ENCODE measurements at regions not wholly inside any gene's neighbourhood (a gene's known extent, or its start where the extent isn't known, plus 50 kb on each side); places are given as distances from the start of the nearest gene placed in this dataset.

DNA sequence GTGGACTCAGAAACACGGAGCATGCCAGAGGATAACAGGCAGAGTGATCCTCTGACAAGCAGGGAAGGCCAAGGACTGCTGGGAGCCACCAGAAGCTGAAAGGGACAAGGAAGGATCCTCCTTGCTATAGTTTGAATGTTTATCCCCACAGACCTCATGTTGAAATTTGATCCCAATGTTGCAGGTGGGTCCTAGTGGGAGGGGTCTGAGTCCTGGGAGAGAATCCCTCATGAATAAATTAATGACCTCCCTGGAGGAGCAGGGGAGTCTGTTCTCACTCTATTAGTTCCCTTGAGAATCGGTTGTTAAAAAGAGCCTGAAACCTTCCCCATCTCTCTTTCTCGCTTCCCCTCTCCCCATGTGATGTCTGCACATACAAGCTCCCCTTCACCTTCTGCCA, 124.4 kb downstream of the FBXO15 start:
- no peak for DNase-seq (ENCODE audit: low read depth)

DNA sequence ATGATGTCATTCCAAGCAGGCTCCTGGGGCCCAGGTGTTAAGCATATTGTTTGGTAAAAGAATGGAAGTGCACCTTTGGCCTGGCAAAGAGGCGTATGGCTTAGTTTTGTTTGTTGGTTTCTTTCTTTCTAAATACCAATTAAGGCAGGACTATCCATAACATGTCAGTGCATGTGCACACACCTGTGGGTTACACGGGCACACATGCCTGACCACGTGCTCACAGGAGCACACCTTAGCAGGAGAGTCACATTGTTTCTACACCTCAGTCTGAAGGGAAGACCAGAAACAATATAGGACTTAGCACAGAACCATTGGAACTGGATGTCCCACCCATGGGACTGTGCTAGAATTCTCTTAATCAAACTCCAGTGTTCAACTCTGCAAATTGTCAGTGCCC, 127.8 kb downstream of the FBXO15 start:
- DNase-seq (ENCODE audit: low read depth): no peak

DNA sequence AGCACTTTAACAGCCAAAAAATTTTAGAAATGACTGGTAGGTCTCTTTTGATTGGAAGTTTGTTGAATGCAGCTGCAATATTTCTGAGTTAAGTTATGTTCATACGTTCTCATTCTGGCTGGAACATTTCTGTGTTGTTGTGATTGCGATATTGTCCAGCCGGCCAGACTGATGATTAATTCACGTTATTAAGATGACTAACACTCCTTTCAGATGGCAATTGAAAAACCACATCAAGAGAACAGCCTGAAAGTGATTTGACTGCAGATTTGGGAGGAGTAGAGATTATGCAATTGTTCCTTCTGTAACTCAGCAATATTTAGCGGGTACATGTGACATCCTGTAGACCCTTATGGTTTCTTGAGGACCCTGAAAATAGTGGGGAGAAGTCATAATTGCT, 133.7 kb downstream of the FBXO15 start:
- DNase-seq (ENCODE audit: low read depth): no peak

DNA sequence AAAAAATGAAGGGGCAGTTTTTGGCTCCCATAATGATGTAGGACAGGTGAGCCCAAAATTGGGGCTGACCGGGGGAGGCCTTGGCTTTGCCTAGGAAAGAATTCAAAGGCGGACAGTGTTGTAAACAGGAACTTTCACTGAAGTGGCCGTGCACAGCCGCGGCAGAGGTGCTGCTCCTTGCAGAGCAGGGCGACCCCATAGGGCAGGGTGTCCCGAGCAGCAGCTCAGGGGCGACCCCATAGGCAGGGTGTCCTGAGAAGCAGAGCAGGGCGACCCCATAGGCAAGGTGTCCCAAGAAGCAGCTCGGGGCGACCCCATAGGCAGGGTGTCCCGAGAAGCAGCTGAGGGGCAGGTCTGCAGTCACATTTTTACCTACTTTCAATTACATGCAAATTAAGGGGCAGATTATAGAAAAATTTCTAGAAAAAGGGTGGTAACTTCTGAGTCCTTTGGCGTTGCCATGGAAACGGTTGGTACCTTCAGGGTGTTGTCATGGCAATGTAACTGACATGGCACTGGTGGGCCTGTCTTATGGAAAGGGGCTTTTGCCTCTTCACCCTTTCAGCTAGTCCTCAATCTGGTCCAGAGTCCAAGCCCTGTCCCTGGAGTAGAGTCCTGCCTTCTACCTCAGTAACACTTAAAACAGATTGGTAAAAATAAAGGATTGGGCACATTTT, 134.5 kb downstream of the FBXO15 start:
- DNase-seq (ENCODE audit: low read depth): no peak

DNA sequence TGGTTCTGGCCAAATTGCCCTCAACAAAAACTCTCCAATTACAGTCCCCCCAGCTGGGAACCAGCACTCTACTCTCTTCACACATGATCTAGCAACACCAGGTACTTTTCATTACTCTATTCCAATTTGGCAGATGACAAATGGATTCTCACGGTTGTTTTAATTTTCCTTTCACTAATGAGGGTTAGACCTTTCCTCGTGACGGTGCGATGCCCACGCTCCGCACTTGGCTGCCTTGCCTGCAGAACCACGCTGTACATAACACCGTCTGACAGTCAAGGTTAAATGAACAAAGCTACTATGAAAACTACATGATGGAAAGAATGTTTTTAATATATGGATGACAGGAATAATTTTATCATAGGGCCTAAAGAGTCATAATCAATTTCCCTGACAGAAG, 141.5 kb downstream of the FBXO15 start:
- no peak for DNase-seq (ENCODE audit: low read depth)

DNA sequence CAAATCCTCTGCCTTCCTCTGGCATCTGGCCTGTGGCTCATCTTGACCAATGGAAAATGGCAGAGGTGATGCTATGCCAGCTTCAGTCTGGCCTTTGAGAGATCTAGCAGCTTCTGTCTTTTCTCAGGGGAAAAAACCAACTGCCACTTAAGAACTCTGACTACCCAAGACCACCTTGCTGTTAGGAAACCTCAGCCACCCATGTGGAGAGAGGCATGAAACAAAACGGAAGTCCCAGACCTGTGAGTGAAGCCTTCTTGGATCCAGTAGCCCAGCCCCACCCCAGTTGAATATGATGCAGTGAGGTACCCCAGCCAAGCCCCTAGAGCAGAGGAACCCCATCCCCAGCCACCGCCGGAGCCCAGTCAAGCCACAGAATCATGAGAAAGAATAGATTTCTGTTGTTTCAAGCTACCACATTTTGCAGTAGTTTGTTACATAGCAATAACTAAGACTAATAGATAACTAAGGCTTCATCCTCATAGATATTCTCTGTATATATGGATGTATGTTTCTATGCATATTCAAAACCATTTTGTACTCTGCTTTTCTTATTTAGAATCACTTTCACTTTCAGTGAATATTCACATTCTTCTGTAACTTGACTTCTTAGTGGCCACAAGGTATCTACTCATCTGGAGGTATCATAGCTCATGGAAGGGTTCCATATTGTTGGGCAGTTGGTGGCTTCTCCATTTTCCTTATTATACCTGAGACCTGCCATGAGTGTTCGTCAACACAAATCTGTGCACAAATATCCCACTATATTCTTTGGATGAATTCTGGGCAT, 142.1 kb downstream of the FBXO15 start:
- no peak for DNase-seq (ENCODE audit: low read depth)

DNA sequence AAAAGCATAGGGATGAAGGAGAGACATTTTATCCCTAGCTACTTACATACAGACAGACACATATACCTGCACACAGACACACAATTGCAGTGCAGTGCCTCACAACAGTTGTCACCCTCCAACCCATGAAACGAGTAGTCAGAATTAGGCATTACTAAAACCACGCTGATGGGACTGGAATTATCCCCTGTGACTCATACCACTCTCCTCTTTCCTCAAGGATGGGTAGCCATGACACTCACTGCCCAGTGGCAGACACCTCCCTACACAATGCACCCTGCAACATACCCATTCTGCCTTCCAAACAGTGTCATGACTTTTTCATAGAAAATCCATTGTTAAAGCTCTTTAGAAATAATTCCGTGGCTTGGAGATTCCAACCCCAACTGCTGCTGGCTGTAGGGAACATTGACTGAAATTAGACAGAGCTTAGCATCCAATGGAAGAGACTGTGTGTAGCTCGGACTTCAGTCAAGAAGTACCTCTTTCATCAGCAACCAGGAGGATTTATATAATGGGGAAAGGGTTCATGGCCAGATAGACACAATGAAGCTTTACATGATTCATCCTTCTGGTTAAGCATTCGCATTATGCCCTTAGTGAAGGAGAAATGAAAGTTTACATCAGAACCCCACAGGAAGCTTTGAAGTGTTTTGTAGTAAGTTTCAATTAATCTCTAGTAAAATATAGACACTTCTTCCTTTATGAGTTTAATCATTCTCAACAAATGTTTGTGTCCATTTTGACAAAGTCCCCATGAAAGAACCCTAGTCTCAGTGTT, 155.2 kb downstream of the FBXO15 start:
- DNase-seq (ENCODE audit: low read depth): no peak

DNA sequence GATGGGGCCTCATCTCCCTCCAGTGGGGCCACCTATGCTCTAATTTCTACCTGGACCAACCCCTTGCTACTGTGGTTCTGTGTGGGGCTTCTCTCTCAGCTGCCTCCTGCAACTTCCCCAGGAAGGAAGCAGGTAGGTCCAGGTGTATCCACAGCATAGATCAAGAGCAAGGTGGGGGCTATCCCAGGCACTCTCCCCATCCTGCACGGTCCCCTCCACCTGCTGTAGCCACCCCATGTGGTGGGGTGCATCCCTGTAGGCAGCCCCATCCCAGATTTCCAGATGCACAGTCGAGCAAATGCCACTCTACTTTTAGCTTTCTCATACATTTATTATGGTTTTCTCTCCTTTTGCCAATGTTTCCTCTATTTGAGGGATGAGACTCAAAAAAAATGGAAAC, 156.1 kb downstream of the FBXO15 start:
- DNase-seq (ENCODE audit: low read depth): no peak

DNA sequence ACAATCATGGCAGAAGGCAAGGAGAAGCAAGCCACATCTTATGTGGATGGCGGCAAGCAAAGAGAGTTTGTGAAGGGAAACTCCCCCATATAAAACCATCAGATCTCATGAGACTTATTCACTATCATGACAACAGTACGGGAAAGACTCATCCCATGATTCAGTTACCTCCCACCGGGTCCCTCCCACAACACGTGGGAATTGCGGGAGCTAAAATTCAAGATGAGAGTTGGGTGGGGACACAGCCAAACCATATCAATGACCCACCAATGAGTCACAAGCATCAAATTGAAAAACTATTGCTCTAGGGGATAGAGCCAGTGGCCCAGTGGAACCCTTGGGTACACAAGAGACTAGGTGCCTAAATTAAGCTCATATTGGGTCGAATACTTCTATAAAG, 157.4 kb downstream of the FBXO15 start:
- DNase-seq (ENCODE audit: low read depth): no peak

DNA sequence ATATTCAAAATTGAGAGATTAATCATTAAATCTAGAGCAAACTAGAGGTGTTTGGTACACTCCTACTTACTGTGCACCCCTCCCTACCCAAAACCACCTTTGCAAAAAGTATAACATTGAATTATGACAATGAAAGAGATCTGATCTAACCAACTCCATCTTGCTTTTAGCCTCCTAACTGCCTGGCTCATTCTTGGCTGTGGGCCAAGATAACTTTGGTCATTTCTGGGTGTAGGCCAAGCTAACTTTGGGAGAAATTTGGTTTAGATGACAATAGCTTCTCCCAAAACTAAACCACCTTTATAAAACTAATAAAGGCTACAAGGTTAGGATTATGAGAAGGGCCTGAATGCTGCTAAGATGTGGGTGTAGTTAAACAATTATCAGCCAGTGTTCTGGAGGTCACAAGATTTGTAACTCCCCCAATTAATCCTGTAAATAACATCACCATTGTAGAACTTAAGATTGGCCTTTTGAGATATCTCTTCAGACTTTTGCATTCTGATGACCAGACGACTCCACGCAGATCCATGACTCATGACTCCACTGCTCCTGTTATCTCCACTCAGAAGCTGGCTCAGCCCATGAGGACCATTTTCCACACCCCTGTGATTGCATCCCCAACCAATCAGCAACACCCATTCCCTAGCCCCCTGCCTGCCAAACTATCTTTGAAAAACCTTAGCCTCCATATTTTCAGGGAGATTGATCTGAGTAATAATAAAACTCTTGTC, 160.2 kb downstream of the FBXO15 start:
- no peak for DNase-seq (ENCODE audit: low read depth)

DNA sequence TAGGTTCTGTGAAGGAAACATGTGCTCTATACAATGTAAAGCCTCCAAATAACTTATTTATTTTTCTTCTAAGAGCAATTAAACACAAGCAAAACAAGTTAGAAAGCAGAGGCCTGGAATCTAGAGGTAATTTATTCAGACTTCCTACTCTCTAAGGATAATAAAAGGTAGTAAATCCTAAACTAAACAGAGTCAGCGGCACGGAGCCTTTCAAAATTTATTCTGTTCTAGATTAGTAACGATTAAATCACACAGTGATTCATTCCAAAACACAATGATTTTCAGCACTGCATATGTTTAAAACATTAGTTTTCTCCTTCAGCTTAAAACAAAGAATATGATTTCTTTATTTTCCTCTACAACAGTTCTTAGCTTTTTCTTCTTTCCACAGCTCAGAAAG, 160.9 kb downstream of the FBXO15 start:
- no peak for DNase-seq (ENCODE audit: low read depth)

DNA sequence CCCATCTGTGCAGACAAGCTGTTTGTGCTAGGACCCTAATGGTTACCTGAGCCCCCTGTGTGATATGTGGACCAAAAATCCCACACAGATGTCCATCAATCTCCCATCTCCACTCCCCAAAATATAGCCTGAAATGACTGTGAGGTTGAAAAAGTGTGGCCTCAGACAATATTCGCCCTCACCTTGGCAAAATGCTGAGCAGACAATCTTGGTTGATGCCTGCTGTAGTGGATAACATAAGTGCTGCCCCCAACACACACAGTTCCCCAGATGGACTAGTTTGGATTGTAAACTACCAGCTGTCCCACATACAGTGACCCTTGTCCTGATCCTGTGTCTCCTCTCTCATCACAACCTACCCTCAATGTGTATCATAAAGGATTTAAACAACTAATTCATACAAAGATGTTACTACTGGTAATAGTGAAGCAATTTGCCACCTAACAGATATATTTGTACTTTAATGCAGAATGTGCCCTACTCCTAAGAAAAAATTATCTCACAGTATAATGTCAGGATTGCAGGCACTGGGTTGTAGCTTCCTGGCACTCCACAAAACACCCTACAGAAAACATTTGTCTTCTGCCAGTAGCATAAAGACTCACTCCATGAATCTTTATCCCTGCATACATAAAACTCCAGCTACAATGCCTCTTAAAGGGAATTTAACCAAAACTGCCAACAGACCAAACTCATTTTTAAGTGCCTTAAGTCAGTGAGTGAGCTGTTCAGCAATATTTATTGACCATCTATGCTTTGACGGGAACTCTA, 161.6 kb downstream of the FBXO15 start:
- no peak for DNase-seq (ENCODE audit: low read depth)

DNA sequence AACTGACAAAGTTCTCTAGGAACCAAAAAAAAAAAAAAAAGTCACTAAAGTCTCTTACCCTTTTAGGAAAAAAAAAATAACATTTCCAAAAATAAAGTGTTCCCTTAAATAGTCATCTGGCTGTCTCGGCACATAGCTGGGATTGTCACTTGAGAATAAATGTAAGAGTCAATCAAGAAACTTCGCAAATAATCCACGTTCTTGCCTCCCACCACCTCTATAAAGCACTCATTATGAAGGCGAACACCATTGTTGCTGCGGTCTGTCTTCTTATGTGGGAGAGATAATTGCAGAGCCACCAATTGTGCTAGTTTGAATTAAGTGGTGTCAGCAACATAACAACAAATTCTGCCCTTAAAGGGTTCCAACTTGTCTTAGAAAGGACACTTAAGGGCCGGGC, 163.7 kb downstream of the FBXO15 start:
- no peak for DNase-seq (ENCODE audit: low read depth)

DNA sequence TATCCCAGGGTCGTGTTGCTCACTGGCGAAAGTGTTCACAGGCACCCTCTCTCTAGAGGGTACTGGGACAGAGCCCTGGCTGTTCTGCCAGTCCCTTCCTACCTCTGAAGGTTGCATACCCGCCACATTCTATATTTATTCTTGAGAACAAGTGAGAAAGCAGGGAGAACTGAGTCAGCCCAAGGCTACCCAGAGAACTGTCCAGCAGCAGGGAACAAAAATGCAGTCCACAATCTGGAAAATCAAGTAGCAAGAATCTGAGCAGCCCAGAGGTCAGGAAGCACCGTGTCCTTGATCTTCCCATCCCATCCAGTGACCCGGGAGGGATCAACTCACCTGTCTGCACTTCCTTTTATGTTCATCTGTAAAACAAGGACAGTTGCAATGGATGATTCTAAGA, 164.1 kb downstream of the FBXO15 start:
- no peak for DNase-seq (ENCODE audit: low read depth)

DNA sequence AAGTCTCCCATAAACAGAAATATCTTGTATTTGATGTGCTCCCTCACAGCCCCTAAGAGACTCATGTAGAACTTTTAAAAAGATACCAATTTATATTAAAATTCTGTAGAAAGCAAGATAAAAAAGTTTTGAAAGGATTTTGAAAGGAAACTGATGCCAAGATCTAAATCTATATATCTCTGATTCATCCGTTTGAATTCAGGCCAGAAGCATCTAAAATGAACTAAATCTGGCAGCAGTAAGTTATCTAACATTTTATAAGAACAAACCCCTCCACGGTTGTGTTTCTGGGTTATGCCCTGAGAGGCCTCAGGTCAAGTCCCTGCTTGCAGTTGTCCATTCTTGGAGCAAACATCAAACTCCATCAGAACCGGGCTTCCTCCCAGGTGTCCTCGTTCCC, 165.8 kb downstream of the FBXO15 start:
- no peak for DNase-seq (ENCODE audit: low read depth)

DNA sequence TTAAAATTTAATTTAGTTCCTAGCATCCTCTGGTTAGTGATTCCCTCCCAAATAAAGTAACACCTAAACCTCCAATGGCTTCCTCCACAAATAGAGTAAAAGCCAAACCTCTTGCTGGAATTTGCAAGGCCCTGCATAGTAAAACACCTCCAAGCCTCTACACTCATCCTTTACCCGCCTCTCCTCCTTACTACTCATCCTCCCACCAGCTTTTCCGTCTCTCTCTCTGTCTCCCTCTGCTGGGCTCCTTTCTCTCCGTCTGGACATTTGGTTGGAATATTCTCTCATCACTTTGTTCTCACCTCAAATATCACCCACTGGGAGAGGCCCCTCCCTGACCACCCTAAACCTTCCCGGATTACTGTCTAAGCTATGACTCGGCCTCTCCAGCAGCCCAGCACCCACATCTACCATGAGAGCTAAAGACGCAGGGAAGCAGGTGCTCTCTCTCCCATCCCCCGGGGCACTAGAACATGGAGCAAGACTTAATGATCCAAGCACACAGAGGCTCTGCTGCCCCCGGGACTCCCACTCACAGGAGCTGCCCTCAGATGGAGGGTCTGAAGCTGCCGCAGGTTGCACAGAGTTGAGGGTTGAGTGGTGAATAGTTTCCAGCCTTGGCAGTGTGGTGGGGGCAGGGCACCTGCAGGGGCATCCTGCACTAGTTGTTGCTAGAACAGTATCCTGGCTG, 167.2 kb downstream of the FBXO15 start:
- DNase-seq (ENCODE audit: low read depth): no peak

DNA sequence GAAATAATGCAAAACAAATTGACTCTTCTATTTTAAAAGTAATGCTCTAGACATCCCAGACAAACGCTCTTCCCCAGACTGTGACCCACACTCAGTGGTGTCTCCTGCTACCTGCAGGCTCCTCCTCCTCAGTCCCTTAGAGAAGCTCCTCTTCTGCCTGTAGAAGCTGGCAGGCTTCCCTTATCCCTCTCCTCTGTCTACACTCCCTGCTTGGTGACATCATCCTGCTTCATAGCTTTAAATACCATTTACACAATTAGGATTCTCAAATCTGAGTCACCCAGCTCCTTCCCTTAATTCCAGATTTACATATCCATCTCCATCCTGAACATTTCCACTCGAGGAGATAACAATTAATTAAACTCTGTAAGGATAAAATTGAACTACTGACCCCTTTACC, 167.9 kb downstream of the FBXO15 start:
- no peak for DNase-seq (ENCODE audit: low read depth)

DNA sequence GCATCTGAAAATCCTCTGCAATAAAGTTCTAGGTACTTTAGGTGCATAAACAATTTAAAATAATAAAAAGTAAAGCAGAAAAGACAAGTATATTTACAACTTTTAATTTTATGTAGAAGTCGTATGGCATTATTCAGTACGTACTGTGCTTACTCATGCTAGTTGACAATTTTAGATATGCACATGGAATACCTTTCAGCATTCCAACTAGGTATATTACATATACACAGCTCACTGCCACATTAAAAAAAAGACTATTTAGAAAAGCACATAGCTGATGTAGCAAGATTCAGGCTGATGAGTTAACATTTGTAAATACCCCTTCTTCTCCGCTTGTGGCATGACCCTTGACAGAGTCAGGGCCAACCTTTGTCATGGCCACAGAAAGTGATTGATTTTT, 171.2 kb downstream of the FBXO15 start:
- DNase-seq (ENCODE audit: low read depth): no peak

DNA sequence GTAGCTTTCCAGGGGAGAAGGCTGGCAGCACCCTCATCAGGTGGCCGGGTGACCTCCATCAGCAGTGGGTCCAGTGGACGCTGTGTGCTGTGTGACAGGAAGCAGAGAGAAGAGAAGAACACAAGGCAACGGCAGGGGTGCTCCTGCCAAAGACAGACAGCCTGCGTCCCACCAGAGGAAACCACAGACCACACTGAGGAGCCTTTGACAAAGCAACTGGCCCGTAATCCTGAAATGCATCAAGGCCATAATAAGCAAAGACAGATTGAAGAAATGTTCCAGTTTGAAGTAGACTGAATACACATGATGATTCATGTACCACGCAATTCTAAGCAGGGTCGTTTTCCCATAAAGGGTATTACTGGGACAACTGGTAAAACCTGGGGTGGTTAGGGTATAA, 172.4 kb downstream of the FBXO15 start:
- no peak for DNase-seq (ENCODE audit: low read depth)

DNA sequence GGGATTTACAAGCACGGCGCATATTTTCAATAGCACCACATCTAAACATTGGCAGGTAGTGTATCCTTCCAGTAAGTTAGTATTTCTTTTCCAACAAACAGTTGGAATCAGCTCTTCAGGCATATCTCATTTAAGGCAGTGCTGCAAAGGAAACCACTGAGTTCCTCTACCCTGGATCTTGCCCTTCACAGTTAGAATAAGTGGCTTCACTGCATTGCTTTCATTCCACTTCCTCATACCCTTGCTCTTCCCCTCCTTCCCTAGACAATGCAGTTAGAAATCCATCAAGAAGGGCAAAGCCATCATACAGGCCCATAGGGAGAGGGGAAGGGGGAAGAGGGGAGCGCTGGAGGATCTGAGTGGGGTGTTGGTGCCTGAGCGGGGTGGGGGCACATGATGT, 173.7 kb downstream of the FBXO15 start:
- no peak for DNase-seq (ENCODE audit: low read depth)

DNA sequence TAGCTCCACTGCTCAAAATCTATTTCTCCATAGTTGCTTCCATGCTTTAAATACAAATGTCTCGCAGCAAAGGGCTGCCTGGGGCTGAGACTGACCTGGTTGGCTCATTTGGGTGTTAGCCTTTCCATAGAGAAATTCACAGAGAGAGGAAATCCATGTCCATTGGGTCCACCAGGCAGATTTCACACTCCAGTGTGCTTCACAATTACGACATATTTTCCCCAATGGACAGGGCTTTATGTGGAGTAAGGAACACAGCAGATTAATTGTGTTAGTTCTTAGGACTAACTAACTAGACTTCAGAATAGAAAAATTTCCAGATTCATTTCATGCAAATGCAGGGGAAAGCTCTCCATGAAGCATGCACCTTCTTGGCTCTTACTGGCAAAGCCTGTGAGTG, 180.7 kb downstream of the FBXO15 start:
- no peak for DNase-seq (ENCODE audit: low read depth)
